GM12878 (cell line): ENCODE measurements at regions not wholly inside any gene's neighbourhood (a gene's known extent, or its start where the extent isn't known, plus 50 kb on each side); places are given as distances from the start of the nearest gene placed in this dataset.

Experiments
- ATAC-seq: fragments of 200-7000 bp; cut with Tn5 transposase; 3 replicates; pipeline ENCODE4 v1.9.1; 2020; ENCODE audit warnings: mild to moderate bottlenecking, moderate library complexity
- BruUV-seq: library from RNA; stranded (reverse); fragments of 400-500 nt; replicated peaks from 2 replicates; lab custom pipeline; 2021; lab: Mats Ljungman, UMichigan
- CTCF ChIA-PET: fragments of 300-600 bp; sonication (Branson Sonifier 250); formaldehyde crosslinking; extraction: SDS; loops from one replicate; lab custom pipeline; 2021; ENCODE audit warnings: inconsistent platforms; lab: Yijun Ruan, JAX
- POLR2A ChIA-PET: fragments of 350-600 bp; formaldehyde crosslinking; extraction: SDS; loops from one replicate; lab custom pipeline; 2021; ENCODE audit warnings: inconsistent platforms; lab: Charles Lee
- RAD21 ChIA-PET: fragments of 300-600 bp; sonication (Branson Sonifier 250); formaldehyde crosslinking; loops from one replicate; lab custom pipeline; 2023; ENCODE audit warnings: antibody characterized with exemption; ENCODE audit not compliant: unreplicated experiment; lab: Charles Lee
- SMC1A ChIA-PET: fragments of 300-600 bp; sonication (Branson Sonifier 250); formaldehyde crosslinking; loops from one replicate; lab custom pipeline; 2023; ENCODE audit not compliant: unreplicated experiment, uncharacterized antibody; lab: Charles Lee
- DNase-seq: peaks from one replicate; pipeline ENCODE4 v3.0.0-alpha.2; 2011; ENCODE audit warnings: low read depth, low spot score
- FAIRE-seq: peaks from 3 replicates; lab custom pipeline; 2011; peaks lifted over from hg19 to GRCh38; lab: Jason Lieb, UNC
- H2AFZ ChIP-seq: 2 replicates; pipeline ENCODE4 v1.6.0; 2011; ENCODE audit warnings: low read depth, low read length, control low read depth; ENCODE audit not compliant: control insufficient read depth
- H3K27ac ChIP-seq: 2 replicates; pipeline ENCODE4 v1.5.1; 2011; ENCODE audit warnings: control low read depth; ENCODE audit not compliant: control insufficient read depth, insufficient read depth
- H3K27me3 ChIP-seq, 2 experiments: replicated peaks in 1 of 2; 2 replicates each; pipeline versions ENCODE4 v1.6.0 to v1.6.1; 2011; ENCODE audit warnings: low read length in 1 of 2; ENCODE audit not compliant: control insufficient read depth in 2 of 2, insufficient read depth in 2 of 2
- H3K36me3 ChIP-seq, 2 experiments: 2 replicates each; pipeline ENCODE4 v1.5.1; 2011; ENCODE audit warnings: low read length in 1 of 2; ENCODE audit not compliant: control insufficient read depth in 2 of 2, insufficient read depth in 2 of 2
- H3K4me1 ChIP-seq: 2 replicates; pipeline ENCODE4 v1.6.1; 2011; ENCODE audit warnings: mild to moderate bottlenecking, low read length, moderate library complexity, mixed read lengths; ENCODE audit not compliant: control insufficient read depth, insufficient read depth
- H3K4me2 ChIP-seq: 2 replicates; pipeline ENCODE4 v1.6.0; 2011; ENCODE audit warnings: control low read depth; ENCODE audit not compliant: control insufficient read depth, insufficient read depth
- H3K4me3 ChIP-seq: fragments of 200-600 bp; sonication (generic); 2 replicates; pipeline ENCODE4 v1.5.1; 2016
- H3K79me2 ChIP-seq: 2 replicates; pipeline ENCODE4 v1.6.0; 2011; ENCODE audit warnings: low read length; ENCODE audit not compliant: control insufficient read depth, insufficient read depth
- H3K9ac ChIP-seq: 2 replicates; pipeline ENCODE4 v1.8.0; 2011; ENCODE audit warnings: low read length, control low read depth, mixed read lengths; ENCODE audit not compliant: control insufficient read depth, insufficient read depth
- H3K9me3 ChIP-seq: replicated peaks from 3 replicates; pipeline ENCODE4 v1.5.1; 2011; ENCODE audit warnings: mild to moderate bottlenecking, low read length; ENCODE audit not compliant: control insufficient read depth, insufficient read depth
- H4K20me1 ChIP-seq: 2 replicates; pipeline ENCODE4 v1.6.0; 2011; ENCODE audit not compliant: control insufficient read depth, insufficient read depth
- ATF7 ChIP-seq: fragments of 450-650 bp; IDR thresholded peaks from 2 replicates; pipeline ENCODE4 v1.6.1; 2016; ENCODE audit warnings: low read depth, mild to moderate bottlenecking
- CHD2 ChIP-seq: IDR thresholded peaks from 2 replicates; pipeline ENCODE4 v1.6.1; 2011; ENCODE audit warnings: low read depth, low read length, improper control_type of control experiment, borderline replicate concordance
- DPF2 ChIP-seq: fragments of 450-650 bp; IDR thresholded peaks from 2 replicates; pipeline ENCODE4 v1.6.1; 2017; ENCODE audit warnings: mild to moderate bottlenecking
- FOXM1 ChIP-seq: IDR thresholded peaks from 2 replicates; pipeline ENCODE4 v1.6.1; 2012; ENCODE audit warnings: low read depth, mild to moderate bottlenecking, inconsistent platforms, low read length, moderate library complexity
- HDAC6 ChIP-seq: fragments of 200-600 bp; sonication (generic); IDR thresholded peaks from one replicate; pipeline ENCODE4 v1.8.0; 2017; ENCODE audit warnings: antibody characterized with exemption; ENCODE audit not compliant: unreplicated experiment
- IKZF1 ChIP-seq: fragments of 450-650 bp; conservative IDR thresholded peaks from 2 replicates; pipeline ENCODE4 v1.6.1; 2017; ENCODE audit warnings: antibody characterized with exemption, mild to moderate bottlenecking
- RCOR1 ChIP-seq: conservative IDR thresholded peaks from 2 replicates; pipeline ENCODE4 v1.6.1; 2012; ENCODE audit warnings: low read depth, low read length, improper control_type of control experiment
- SUPT20H ChIP-seq: IDR thresholded peaks from 2 replicates; pipeline ENCODE4 v1.6.1; 2011; ENCODE audit warnings: low read depth, mild to moderate bottlenecking, low read length, moderate library complexity, borderline replicate concordance; ENCODE audit not compliant: control insufficient read depth
- TCF12 ChIP-seq: IDR thresholded peaks from 2 replicates; pipeline ENCODE4 v1.6.1; 2011; ENCODE audit warnings: low read depth, mild to moderate bottlenecking, low read length
- YBX1 ChIP-seq: fragments of 450-650 bp; IDR thresholded peaks from 2 replicates; pipeline ENCODE4 v1.6.1; 2016; ENCODE audit warnings: antibody characterized with exemption
- ZNF274 ChIP-seq: IDR thresholded peaks from one replicate; pipeline ENCODE4 v1.8.0; 2011; ENCODE audit not compliant: insufficient read length, insufficient read depth
- WGBS: methylation state at CpG from one replicate; pipeline ENCODE4 v1.1.6; 2016; ENCODE audit warnings: low lambda C conversion rate; ENCODE audit not compliant: insufficient replicate concordance, insufficient coverage; ENCODE audit errors: missing lambda C conversion rate; 5-methylcytosine and 5-hydroxymethylcytosine counted together
- in situ Hi-C: fragments of 300-500 bp; cut with MboI; formaldehyde crosslinking; loops from 9 replicates; pipeline ENCODE4 v1.14.3; 2018; ENCODE audit warnings: mixed read lengths
- intact Hi-C: fragments of 100-400 bp; cut with micrococcal nuclease; formaldehyde crosslinking; loops from one replicate; pipeline ENCODE4 v1.14.2; 2022; ENCODE audit not compliant: unreplicated experiment
- TF ChIP-seq, protein P1 (sequence below): fragments of 450-650 bp; IDR thresholded peaks from 2 replicates; pipeline ENCODE4 v1.6.1; 2018; ENCODE audit warnings: borderline replicate concordance, mild to moderate bottlenecking; ENCODE audit not compliant: partially characterized antibody
- TF ChIP-seq, protein P2 (sequence below): fragments of 450-650 bp; formaldehyde crosslinking; IDR thresholded peaks from 2 replicates; pipeline ENCODE4 v1.4.0; 2022; ENCODE audit warnings: mild to moderate bottlenecking, moderate library complexity
- TF ChIP-seq, protein P3 (sequence below): fragments of 150-350 bp; IDR thresholded peaks from 2 replicates; pipeline ENCODE4 v1.6.1; 2014; ENCODE audit warnings: mild to moderate bottlenecking, low read depth, low read length
- TF ChIP-seq, protein P4 (sequence below): fragments of 450-650 bp; formaldehyde crosslinking; IDR thresholded peaks from 2 replicates; pipeline ENCODE4 v1.4.0; 2020; ENCODE audit warnings: mild to moderate bottlenecking, moderate library complexity

DNA sequence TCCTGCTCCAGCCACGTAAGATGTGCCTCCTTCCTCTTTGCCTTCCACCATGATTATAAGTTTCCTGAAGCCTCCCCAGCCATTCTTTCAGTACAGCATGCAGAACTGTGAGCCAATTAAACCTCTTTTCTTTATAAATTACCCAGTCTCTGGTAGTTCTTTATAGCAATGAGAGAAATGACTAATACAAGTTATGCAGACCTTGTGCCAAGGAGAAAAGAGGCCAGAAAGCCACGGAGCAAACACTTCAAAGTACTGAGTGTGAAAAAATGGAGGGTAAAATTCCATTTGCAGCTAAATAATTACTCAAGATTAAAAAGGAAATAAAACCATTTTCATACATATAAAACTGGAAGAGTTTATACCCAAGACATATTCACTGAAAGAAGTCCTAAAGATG is 213.6 kb upstream of the LINGO1 start:
- TF ChIP-seq, protein P1, sequence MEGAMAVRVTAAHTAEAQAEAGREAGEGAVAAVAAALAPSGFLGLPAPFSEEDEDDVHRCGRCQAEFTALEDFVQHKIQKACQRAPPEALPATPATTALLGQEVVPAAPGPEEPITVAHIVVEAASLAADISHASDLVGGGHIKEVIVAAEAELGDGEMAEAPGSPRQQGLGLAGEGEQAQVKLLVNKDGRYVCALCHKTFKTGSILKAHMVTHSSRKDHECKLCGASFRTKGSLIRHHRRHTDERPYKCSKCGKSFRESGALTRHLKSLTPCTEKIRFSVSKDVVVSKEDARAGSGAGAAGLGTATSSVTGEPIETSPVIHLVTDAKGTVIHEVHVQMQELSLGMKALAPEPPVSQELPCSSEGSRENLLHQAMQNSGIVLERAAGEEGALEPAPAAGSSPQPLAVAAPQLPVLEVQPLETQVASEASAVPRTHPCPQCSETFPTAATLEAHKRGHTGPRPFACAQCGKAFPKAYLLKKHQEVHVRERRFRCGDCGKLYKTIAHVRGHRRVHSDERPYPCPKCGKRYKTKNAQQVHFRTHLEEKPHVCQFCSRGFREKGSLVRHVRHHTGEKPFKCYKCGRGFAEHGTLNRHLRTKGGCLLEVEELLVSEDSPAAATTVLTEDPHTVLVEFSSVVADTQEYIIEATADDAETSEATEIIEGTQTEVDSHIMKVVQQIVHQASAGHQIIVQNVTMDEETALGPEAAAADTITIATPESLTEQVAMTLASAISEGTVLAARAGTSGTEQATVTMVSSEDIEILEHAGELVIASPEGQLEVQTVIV, result no peak
- TF ChIP-seq DPF2 (no peak), HDAC6 (no peak), CHD2 (no peak), YBX1 (no peak), FOXM1 (no peak), ATF7 (no peak), SUPT20H (no peak), ZNF274 (no peak), TCF12 (no peak), IKZF1 (no peak), RCOR1 (no peak)
- TF ChIP-seq, protein P2, sequence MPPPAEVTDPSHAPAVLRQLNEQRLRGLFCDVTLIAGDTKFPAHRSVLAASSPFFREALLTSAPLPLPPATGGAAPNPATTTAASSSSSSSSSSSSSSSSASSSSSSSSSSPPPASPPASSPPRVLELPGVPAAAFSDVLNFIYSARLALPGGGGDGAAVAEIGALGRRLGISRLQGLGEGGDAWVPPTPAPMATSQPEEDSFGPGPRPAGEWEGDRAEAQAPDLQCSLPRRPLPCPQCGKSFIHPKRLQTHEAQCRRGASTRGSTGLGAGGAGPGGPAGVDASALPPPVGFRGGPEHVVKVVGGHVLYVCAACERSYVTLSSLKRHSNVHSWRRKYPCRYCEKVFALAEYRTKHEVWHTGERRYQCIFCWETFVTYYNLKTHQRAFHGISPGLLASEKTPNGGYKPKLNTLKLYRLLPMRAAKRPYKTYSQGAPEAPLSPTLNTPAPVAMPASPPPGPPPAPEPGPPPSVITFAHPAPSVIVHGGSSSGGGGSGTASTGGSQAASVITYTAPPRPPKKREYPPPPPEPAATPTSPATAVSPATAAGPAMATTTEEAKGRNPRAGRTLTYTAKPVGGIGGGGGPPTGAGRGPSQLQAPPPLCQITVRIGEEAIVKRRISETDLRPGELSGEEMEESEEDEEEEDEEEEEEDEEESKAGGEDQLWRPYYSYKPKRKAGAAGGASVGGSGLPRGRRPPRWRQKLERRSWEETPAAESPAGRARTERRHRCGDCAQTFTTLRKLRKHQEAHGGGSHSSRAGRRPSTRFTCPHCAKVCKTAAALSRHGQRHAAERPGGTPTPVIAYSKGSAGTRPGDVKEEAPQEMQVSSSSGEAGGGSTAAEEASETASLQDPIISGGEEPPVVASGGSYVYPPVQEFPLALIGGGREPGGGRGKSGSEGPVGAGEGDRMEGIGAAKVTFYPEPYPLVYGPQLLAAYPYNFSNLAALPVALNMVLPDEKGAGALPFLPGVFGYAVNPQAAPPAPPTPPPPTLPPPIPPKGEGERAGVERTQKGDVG (CRISPR knock-in tag), result no peak
- TF ChIP-seq, protein P3, sequence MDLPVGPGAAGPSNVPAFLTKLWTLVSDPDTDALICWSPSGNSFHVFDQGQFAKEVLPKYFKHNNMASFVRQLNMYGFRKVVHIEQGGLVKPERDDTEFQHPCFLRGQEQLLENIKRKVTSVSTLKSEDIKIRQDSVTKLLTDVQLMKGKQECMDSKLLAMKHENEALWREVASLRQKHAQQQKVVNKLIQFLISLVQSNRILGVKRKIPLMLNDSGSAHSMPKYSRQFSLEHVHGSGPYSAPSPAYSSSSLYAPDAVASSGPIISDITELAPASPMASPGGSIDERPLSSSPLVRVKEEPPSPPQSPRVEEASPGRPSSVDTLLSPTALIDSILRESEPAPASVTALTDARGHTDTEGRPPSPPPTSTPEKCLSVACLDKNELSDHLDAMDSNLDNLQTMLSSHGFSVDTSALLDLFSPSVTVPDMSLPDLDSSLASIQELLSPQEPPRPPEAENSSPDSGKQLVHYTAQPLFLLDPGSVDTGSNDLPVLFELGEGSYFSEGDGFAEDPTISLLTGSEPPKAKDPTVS, result no peak
- TF ChIP-seq, protein P4, sequence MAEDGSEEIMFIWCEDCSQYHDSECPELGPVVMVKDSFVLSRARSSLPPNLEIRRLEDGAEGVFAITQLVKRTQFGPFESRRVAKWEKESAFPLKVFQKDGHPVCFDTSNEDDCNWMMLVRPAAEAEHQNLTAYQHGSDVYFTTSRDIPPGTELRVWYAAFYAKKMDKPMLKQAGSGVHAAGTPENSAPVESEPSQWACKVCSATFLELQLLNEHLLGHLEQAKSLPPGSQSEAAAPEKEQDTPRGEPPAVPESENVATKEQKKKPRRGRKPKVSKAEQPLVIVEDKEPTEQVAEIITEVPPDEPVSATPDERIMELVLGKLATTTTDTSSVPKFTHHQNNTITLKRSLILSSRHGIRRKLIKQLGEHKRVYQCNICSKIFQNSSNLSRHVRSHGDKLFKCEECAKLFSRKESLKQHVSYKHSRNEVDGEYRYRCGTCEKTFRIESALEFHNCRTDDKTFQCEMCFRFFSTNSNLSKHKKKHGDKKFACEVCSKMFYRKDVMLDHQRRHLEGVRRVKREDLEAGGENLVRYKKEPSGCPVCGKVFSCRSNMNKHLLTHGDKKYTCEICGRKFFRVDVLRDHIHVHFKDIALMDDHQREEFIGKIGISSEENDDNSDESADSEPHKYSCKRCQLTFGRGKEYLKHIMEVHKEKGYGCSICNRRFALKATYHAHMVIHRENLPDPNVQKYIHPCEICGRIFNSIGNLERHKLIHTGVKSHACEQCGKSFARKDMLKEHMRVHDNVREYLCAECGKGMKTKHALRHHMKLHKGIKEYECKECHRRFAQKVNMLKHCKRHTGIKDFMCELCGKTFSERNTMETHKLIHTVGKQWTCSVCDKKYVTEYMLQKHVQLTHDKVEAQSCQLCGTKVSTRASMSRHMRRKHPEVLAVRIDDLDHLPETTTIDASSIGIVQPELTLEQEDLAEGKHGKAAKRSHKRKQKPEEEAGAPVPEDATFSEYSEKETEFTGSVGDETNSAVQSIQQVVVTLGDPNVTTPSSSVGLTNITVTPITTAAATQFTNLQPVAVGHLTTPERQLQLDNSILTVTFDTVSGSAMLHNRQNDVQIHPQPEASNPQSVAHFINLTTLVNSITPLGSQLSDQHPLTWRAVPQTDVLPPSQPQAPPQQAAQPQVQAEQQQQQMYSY (CRISPR knock-in tag), result no peak
- DNase-seq, result no peak
- Histone ChIP-seq H3K4me3 (no peak overlapping the region), H3K36me3 (no peaks in the 10 kb centered on the region), H2AFZ (no peak overlapping the region), H3K27ac (no peak overlapping the region), H4K20me1 (no peaks in the 10 kb centered on the region), H3K9ac (no peak overlapping the region), H3K9me3 (peaks cover 5% of the 10 kb centered on the region; the same call in 2 of the 3 replicates), H3K79me2 (no peaks in the 10 kb centered on the region), H3K4me2 (no peak overlapping the region), H3K4me1 (no peaks in the 10 kb centered on the region), H3K27me3 (peaks cover 0 to 1% of the 10 kb centered on the region in 2 experiments; a peak in 2 of 4 replicates)
- intact Hi-C loops, result no loop called here
- ChIA-PET RAD21 (no interaction called here), CTCF (no interaction called here), SMC1A (interaction anchor here (1.3 kb wide), 1 partner anchor 13 kb away, joined by 4 read pairs; no protein-coding TSS in a partner anchor), POLR2A (interaction anchor here (1.0 kb wide), 1 partner anchor 8 kb away, joined by 3 read pairs; no protein-coding TSS in a partner anchor)
- in situ Hi-C loops, result no loop called here
- 0% methylated on average over 2 of the region's 2 CpGs for WGBS
- no TSS peak for BruUV-seq
- ATAC-seq, result no peak
- FAIRE-seq, result no peak
